SK-N-MC (cell line): ENCODE measurements at regions not wholly inside any gene's neighbourhood (a gene's known extent, or its start where the extent isn't known, plus 50 kb on each side); places are given as distances from the start of the nearest gene placed in this dataset.

Experiments used
- EZH2 ChIP-seq: fragments of 200-600 bp; sonication (generic); IDR thresholded peaks from one replicate; pipeline ENCODE4 v1.6.1; 2017; ENCODE audit warnings: antibody characterized with exemption
- POLR2AphosphoS5 ChIP-seq: IDR thresholded peaks from 2 replicates; pipeline ENCODE4 v1.6.1; 2012; ENCODE audit warnings: mild to moderate bottlenecking, low read depth, low read length, borderline replicate concordance

GRCh38 chr5:162886717-162887116 is 550.7 kb upstream of the CCNG1 start:
- no peak for TF ChIP-seq POLR2AphosphoS5
- no peak for TF ChIP-seq EZH2
